C4-2B (cell line): ENCODE measurements at regions not wholly inside any gene's neighbourhood (a gene's known extent, or its start where the extent isn't known, plus 50 kb on each side); places are given as distances from the start of the nearest gene placed in this dataset.

Experiments used
- H3K27ac ChIP-seq: fragments of 450-650 bp; 2 replicates; pipeline ENCODE4 v1.5.1; 2017
- ZFX ChIP-seq: fragments of 450-650 bp; IDR thresholded peaks from 2 replicates; pipeline ENCODE4 v1.6.1; 2017
- TF ChIP-seq, protein P1 (sequence below): fragments of 450-650 bp; conservative IDR thresholded peaks from 2 replicates; pipeline ENCODE4 v1.5.1; 2017; ENCODE audit warnings: mild to moderate bottlenecking

DNA sequence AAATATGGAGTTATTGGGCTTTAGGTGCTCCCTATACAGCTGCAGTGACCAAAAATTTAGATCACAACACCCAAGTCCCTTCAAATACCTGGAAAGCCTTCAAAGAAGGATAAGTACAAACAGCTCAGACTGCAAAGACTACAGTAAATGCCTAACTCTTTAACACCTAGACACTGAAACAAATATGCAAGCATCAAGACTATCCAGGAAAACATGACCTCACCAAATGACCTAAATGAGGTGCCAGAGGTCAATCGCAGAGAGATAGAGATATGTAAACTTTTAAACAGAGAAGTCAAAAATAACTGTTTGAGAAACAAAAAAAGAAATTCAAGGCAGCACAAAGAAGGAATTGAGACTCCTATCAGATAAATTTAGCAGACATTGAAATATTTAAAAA is 753.8 kb upstream of the B3GALT2 start:
- no peak overlapping the region for H3K27ac ChIP-seq
- TF ChIP-seq, protein P1, sequence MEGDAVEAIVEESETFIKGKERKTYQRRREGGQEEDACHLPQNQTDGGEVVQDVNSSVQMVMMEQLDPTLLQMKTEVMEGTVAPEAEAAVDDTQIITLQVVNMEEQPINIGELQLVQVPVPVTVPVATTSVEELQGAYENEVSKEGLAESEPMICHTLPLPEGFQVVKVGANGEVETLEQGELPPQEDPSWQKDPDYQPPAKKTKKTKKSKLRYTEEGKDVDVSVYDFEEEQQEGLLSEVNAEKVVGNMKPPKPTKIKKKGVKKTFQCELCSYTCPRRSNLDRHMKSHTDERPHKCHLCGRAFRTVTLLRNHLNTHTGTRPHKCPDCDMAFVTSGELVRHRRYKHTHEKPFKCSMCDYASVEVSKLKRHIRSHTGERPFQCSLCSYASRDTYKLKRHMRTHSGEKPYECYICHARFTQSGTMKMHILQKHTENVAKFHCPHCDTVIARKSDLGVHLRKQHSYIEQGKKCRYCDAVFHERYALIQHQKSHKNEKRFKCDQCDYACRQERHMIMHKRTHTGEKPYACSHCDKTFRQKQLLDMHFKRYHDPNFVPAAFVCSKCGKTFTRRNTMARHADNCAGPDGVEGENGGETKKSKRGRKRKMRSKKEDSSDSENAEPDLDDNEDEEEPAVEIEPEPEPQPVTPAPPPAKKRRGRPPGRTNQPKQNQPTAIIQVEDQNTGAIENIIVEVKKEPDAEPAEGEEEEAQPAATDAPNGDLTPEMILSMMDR, result no peak
- TF ChIP-seq ZFX, result no peak

DNA sequence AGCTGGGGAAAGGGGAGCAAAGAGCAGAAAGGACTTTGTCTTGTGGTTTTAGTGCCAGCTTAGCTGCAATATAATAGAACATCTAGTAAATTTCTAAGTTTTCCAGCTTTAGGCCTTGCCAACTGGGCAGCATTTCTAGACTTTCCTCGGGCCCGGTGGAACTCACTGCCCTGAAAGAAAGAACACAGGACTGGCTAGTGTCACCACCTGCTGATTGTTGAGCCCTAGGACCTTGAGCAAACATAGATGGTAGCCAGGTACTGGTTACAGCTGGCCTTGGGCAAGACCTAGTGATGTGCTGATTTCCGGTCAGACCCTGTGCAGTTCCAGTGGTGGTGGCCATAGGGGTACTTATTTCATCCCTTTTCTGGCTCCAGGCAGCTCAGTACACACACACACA is 753.2 kb upstream of the B3GALT2 start:
- H3K27ac ChIP-seq, result no peak overlapping the region
- TF ChIP-seq, protein P1, result no peak
- TF ChIP-seq ZFX, result no peak

DNA sequence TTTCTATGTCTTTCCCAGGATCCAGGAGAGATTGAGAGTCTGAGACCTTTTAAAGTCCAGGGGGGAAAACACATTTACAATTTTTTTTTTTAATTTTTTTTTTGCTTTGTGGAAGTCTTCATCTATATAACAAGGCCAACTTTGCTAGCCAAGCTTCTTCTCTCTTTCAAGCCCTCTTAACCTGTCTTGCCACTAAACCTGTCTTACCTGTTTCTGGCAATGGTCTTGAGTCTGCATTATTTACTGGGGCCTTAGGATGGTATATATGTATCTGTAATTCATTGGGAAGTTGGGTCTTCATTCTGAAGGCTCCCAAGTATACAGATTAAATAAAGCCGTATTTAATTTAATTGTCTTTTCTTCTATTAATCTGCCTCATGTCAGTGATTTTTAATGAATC is 750.9 kb upstream of the B3GALT2 start:
- no peak for TF ChIP-seq ZFX
- TF ChIP-seq, protein P1, result no peak
- H3K27ac ChIP-seq, result no peak overlapping the region

DNA sequence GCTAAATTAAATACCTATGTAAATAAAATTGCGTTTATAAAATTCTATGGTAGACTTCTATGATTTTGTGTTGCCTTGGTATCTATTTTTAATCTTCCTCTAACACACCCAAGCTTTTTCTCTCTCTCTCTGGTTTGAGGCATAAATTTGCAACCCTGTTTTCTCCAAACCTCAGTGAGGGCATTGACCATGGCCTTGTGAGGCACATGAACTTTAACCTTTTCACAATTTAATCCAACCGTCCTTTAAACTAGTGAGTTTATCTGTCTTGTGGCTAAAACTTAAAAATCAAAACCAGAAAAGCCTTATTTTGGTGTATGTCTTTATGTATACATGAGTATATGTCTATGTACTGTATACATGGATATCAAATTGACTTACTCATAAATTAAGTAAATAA is 746.6 kb upstream of the B3GALT2 start:
- TF ChIP-seq, protein P1, result no peak
- no peak for TF ChIP-seq ZFX
- H3K27ac ChIP-seq, result no peak overlapping the region

DNA sequence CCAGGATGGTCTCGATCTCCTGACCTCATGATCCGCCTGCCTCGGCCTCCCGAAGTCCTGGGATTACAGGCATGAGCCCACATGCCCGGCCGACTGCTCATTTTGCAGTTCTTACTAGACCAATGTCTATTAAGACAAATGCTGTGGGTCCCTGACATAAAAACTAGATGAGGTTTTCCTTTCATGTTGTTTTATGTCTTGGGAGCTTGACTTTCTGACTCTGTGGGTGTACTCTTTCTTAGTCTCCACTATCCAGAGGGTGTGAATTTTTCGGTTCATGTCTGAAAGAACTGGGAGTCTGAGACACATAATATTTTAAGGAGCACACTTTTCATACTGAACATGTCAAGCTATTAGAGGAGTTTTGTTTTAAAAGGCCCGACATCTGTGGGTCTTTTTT is 744.9 kb upstream of the B3GALT2 start:
- H3K27ac ChIP-seq, result no peak overlapping the region
- TF ChIP-seq, protein P1, result no peak
- TF ChIP-seq ZFX, result no peak

DNA sequence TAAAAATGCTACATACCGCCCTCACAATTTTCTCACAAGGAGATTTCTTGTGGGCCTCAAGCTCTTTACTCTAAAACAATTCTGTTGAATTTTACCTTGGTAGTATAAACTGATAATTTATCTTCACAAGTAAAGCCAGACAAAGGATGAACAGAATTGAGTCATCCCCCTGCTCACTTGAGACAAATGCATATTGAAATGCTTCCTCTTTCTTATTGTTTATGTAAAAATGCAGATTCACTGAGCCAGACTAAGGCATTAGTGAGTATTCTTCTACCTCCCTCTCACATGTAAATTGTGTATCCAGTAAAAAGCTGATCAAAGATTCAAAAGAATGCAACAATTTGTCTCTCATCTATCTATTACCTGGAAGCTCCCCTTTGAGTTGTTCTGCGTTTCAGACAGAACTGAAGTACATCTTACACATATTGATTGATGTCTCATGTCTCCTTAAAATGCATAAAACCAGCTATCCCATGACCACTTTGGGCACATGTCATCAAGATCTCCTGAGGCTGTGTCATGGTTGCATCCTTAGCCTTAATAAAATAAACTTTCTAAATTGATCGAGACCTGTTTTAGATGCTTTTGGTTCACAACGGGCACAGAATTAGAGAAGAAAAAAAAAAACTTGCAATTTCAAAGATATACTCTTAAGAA is 743.1 kb upstream of the B3GALT2 start:
- H3K27ac ChIP-seq, result no peak overlapping the region
- TF ChIP-seq, protein P1, result no peak
- TF ChIP-seq ZFX, result no peak

DNA sequence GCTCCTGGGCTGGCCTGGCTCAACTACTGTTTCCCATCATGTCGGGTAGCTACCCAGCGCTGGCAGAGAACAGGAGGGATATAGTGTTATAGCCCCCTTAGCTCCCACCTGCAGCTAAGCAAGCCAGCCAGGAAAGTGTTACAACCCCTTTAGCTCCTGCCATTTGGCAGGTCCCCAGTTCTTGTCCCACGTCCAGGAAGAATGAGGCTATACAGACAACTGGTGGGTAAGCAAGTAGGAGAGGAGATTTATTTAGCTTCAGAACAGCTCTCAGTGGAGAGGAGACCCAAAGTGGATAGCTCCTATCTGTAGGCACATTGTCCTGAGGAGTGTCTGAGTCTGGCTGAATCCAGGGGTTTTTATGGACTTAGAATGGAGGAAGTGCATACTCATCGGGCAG is 741.1 kb upstream of the B3GALT2 start:
- no peak for TF ChIP-seq ZFX
- TF ChIP-seq, protein P1, result no peak
- no peak overlapping the region for H3K27ac ChIP-seq
